HuH-7.5 (cell line): ENCODE measurements at regions not wholly inside any gene's neighbourhood (a gene's known extent, or its start where the extent isn't known, plus 50 kb on each side); places are given as distances from the start of the nearest gene placed in this dataset.
"Not testable (repeated sequence)": the region's sequence is repeated elsewhere in the genome, so short reads cannot be mapped to it uniquely, and the experiment has no call there.

Experiments used
- DNase-seq: peaks from one replicate; pipeline ENCODE4 v3.0.0; 2011; ENCODE audit warnings: low spot score

GRCh38 chr6:12621754-12622153 is 94.8 kb upstream of the PHACTR1 start:
- no peak for DNase-seq

- DNase-seq = no peak
Observed at GRCh38 chr6:12622566-12622965, 94.0 kb upstream of the PHACTR1 start.

GRCh38 chr6:12624142-12624837 is 92.3 kb upstream of the PHACTR1 start:
- DNase-seq = no peak

GRCh38 chr6:12627053-12627452 is 89.5 kb upstream of the PHACTR1 start:
- no peak for DNase-seq

- no peak for DNase-seq
Observed at GRCh38 chr6:12628327-12628726, 88.2 kb upstream of the PHACTR1 start.

- not testable (repeated sequence) for DNase-seq
Observed at GRCh38 chr6:12633746-12634145, 82.8 kb upstream of the PHACTR1 start.

- DNase-seq = no peak
Observed at GRCh38 chr6:12635375-12635774, 81.2 kb upstream of the PHACTR1 start.

GRCh38 chr6:12635813-12636212 is 80.8 kb upstream of the PHACTR1 start:
- DNase-seq = no peak

- no peak for DNase-seq
Observed at GRCh38 chr6:12636336-12636735, 80.2 kb upstream of the PHACTR1 start.

- peak; percentile 7 for DNase-seq
Observed at GRCh38 chr6:12637960-12638641, 78.5 kb upstream of the PHACTR1 start.

- DNase-seq = no peak
Observed at GRCh38 chr6:12640438-12640837, 76.1 kb upstream of the PHACTR1 start.

GRCh38 chr6:12641785-12642184 is 74.8 kb upstream of the PHACTR1 start:
- DNase-seq = not testable (repeated sequence)

GRCh38 chr6:12645941-12646340 is 70.6 kb upstream of the PHACTR1 start:
- no peak for DNase-seq

GRCh38 chr6:12648171-12648570 is 68.4 kb upstream of the PHACTR1 start:
- DNase-seq = no peak

- no peak for DNase-seq
Observed at GRCh38 chr6:12649325-12649724, 67.2 kb upstream of the PHACTR1 start.

- DNase-seq = no peak
Observed at GRCh38 chr6:12653486-12653885, 63.1 kb upstream of the PHACTR1 start.

- no peak for DNase-seq
Observed at GRCh38 chr6:12654107-12654506, 62.5 kb upstream of the PHACTR1 start.

- no peak for DNase-seq
Observed at GRCh38 chr6:12654514-12654913, 62.1 kb upstream of the PHACTR1 start.

GRCh38 chr6:12656906-12657305 is 59.7 kb upstream of the PHACTR1 start:
- no peak for DNase-seq

- DNase-seq = no peak
Observed at GRCh38 chr6:12657884-12658283, 58.7 kb upstream of the PHACTR1 start.

- no peak for DNase-seq
Observed at GRCh38 chr6:12661432-12662089, 55.0 kb upstream of the PHACTR1 start.
